Suprapubic skin (tissue), 4 donors: ENCODE measurements at regions not wholly inside any gene's neighbourhood (a gene's known extent, or its start where the extent isn't known, plus 50 kb on each side); places are given as distances from the start of the nearest gene placed in this dataset.

Experiments used
- DNase-seq, 2 donors: peaks; one replicate each; pipeline ENCODE4 v3.0.0-alpha.2; 2019; ENCODE audit warnings: low spot score in 2 of 2
- H3K27ac ChIP-seq: fragments of 200-600 bp; sonication (generic); one replicate; pipeline ENCODE4 v1.5.1; 2019
- H3K27me3 ChIP-seq: fragments of 200-600 bp; sonication (generic); one replicate; pipeline ENCODE4 v1.5.1; 2019
- H3K36me3 ChIP-seq: fragments of 200-600 bp; sonication (generic); one replicate; pipeline ENCODE4 v1.5.1; 2019
- H3K4me1 ChIP-seq: fragments of 200-600 bp; sonication (generic); one replicate; pipeline ENCODE4 v1.5.1; 2019
- H3K4me3 ChIP-seq: fragments of 200-600 bp; sonication (generic); one replicate; pipeline ENCODE4 v1.5.1; 2019; ENCODE audit warnings: mild to moderate bottlenecking
- H3K9me3 ChIP-seq: fragments of 200-600 bp; sonication (generic); one replicate; pipeline ENCODE4 v1.5.1; 2019
- EP300 ChIP-seq: sonication (generic); formaldehyde crosslinking; IDR thresholded peaks from one replicate; pipeline ENCODE4 v1.6.1; 2017; ENCODE audit warnings: antibody characterized with exemption
- POLR2A ChIP-seq, 2 donors: fragments of 450-650 bp; IDR thresholded peaks; one replicate each; pipeline ENCODE4 v1.6.1; 2017; ENCODE audit warnings: antibody characterized with exemption in 2 of 2, mild to moderate bottlenecking in 2 of 2, moderate library complexity in 2 of 2
- POLR2AphosphoS5 ChIP-seq, 3 donors: sonication (generic); formaldehyde crosslinking; IDR thresholded peaks; one replicate each; pipeline ENCODE4 v1.6.1; 2017; ENCODE audit warnings: antibody characterized with exemption in 3 of 3
- WGBS: methylation state at CpG from one replicate; pipeline ENCODE4 v1.1.5; 2018; 5-methylcytosine and 5-hydroxymethylcytosine counted together
- TF ChIP-seq, protein P1 (sequence below), 2 donors: fragments of 200-600 bp in 1 of 2; fragments of 450-650 bp in 1 of 2; sonication (generic) in 1 of 2; IDR thresholded peaks; one replicate each; pipeline ENCODE4 v1.5.1; 2016 to 2019; ENCODE audit warnings: antibody characterized with exemption in 2 of 2, mild to moderate bottlenecking in 1 of 2, moderate library complexity in 1 of 2

DNA sequence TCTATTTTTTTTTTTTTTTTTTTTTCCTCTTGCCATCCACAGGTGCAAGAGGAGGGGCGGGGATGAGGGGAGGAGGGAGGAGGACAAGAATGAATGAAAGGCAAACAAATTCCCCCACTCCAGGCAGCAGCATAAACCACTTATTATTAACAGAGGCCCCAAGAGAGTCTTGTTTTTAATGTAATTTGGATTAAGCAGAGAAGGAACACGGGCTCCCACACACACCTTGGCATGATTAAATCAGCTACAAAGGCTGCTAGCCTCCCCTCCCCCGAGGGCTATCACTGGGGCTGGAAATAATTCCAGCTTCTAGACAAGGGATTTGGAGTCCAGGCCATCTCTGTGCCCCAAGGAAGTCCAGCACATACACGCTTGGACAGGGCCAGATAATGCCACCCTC is 93.4 kb upstream of the DRD2 start:
- 64% methylated on average over 4 of the region's 4 CpGs for WGBS

DNA sequence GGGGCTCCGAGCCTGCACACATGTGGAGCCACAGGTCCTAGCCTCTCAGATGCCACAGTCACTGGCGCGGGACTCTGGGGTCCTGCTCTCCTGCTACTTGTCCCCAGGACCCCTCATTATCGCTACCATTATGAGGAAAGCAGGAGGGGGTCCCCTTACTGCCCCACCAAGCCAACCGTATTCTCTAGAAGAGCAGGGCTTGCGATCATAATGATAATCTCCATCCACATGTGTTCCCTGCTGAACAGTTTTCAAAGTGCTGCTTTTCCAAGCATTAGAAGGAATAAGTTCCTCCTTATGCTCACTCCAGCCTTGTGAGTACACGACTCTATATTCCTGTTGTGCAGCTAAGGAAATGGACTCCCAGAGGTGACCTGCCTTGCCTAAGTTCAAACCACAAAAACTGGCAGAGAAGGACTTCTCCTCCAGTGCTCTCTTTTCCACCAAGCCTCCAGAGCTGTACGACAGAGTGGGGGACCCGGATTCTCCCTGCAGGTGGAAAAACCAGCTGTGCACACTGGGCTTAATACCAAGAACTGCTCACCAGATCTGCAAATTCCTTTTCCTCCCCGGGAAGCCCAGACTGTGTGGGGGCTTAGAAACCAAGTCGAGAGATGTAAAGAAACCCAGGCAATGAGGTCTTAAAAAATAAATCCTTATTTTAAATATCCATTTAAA is 92.8 kb upstream of the DRD2 start:
- no peak for DNase-seq
- H3K4me3 ChIP-seq: no peak overlapping the region
- H3K9me3 ChIP-seq: no peaks in the 10 kb centered on the region
- peaks cover 5% of the 10 kb centered on the region for H3K27me3 ChIP-seq
- 65% methylated on average over 11 of the region's 11 CpGs for WGBS
- TF ChIP-seq POLR2A (IDR thresholded peaks at IDR 0.05) (no peak), POLR2AphosphoS5 (IDR thresholded peaks at IDR 0.05) (no peak), EP300 (no peak)
- TF ChIP-seq, protein P1, sequence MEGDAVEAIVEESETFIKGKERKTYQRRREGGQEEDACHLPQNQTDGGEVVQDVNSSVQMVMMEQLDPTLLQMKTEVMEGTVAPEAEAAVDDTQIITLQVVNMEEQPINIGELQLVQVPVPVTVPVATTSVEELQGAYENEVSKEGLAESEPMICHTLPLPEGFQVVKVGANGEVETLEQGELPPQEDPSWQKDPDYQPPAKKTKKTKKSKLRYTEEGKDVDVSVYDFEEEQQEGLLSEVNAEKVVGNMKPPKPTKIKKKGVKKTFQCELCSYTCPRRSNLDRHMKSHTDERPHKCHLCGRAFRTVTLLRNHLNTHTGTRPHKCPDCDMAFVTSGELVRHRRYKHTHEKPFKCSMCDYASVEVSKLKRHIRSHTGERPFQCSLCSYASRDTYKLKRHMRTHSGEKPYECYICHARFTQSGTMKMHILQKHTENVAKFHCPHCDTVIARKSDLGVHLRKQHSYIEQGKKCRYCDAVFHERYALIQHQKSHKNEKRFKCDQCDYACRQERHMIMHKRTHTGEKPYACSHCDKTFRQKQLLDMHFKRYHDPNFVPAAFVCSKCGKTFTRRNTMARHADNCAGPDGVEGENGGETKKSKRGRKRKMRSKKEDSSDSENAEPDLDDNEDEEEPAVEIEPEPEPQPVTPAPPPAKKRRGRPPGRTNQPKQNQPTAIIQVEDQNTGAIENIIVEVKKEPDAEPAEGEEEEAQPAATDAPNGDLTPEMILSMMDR (IDR thresholded peaks at IDR 0.05): no peak
- H3K36me3 ChIP-seq: no peaks in the 10 kb centered on the region
- no peak overlapping the region for H3K27ac ChIP-seq
- peaks cover 11% of the 10 kb centered on the region for H3K4me1 ChIP-seq

More for the DNA sequence above, 93.4 kb upstream of the DRD2 start:
- Histone ChIP-seq H3K27ac (no peak overlapping the region), H3K9me3 (no peaks in the 10 kb centered on the region), H3K4me3 (no peak overlapping the region), H3K27me3 (peaks cover 5% of the 10 kb centered on the region), H3K4me1 (peaks cover 7% of the 10 kb centered on the region), H3K36me3 (no peaks in the 10 kb centered on the region)
- TF ChIP-seq POLR2A (IDR thresholded peaks at IDR 0.05) (no peak), EP300 (no peak), POLR2AphosphoS5 (IDR thresholded peaks at IDR 0.05) (no peak)
- TF ChIP-seq, protein P1 (IDR thresholded peaks at IDR 0.05): no peak
- no peak for DNase-seq

DNA sequence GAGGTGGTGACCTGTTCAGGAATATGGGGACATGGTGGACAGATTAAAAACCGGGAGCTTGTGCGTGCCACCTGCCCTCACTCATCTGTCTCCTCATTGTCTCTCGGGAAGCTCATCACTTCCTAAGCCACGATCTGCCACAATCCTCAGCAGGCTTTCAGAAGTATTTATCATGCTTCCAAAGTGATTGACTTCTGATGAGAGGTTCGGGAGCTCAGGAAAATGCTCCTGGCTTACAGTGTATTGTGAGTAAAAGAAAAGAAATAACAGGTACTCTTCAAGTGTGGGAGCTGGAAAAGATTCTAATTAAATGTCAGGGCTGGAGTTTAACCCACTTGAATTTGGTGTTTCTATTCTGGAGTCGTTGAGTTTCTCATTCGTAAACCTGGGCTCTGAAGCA is 91.9 kb upstream of the DRD2 start:
- DNase-seq: no peak
- no peak for TF ChIP-seq EP300
- TF ChIP-seq, protein P1 (IDR thresholded peaks at IDR 0.05): no peak
- TF ChIP-seq POLR2A (IDR thresholded peaks at IDR 0.05): no peak
- TF ChIP-seq POLR2AphosphoS5 (IDR thresholded peaks at IDR 0.05): no peak
- H3K4me3 ChIP-seq: no peak overlapping the region
- WGBS: 94% methylated on average over 7 of the region's 7 CpGs
- H3K36me3 ChIP-seq: no peaks in the 10 kb centered on the region
- H3K27me3 ChIP-seq: peaks cover 5% of the 10 kb centered on the region
- peaks cover 19% of the 10 kb centered on the region for H3K4me1 ChIP-seq
- H3K9me3 ChIP-seq: no peaks in the 10 kb centered on the region
- H3K27ac ChIP-seq: no peak overlapping the region

DNA sequence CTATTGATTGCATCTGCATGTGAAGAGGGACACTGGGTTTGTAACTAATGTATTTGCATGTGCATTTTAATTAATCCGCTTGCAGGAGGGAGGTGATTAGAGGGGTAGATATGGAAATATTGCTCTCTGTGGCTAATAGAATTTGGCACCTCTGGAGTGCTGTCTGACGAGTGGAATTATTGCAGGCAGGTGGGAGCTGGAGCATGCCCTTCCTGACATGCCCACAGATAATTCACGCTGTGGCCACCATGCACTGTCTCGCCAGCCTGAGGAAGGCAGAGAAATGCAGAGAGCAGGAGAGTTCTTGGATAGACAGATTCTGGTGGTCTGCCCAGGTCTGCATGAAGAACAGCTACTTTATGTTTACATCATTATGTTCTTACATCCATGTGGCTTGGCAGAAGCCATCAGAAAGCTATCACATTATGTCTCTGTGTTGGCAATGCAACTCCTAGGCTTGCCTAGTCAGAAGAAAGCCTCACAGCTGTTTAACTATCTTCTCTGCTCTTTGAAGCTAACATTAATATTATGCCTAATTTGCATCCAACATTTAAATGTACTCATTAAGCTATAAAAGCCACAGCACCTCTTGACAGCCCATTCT is 89.4 kb upstream of the DRD2 start:
- whole genome bisulfite sequencing: 59% methylated on average over 4 of the region's 4 CpGs

More for the DNA sequence above, 89.4 kb upstream of the DRD2 start:
- H3K36me3 ChIP-seq: no peaks in the 10 kb centered on the region
- DNase-seq: no peak
- TF ChIP-seq POLR2AphosphoS5 (IDR thresholded peaks at IDR 0.05) (no peak), POLR2A (IDR thresholded peaks at IDR 0.05) (no peak), EP300 (no peak)
- TF ChIP-seq, protein P1 (IDR thresholded peaks at IDR 0.05): no peak
- peaks cover 5% of the 10 kb centered on the region for H3K27me3 ChIP-seq
- H3K9me3 ChIP-seq: no peaks in the 10 kb centered on the region
- H3K4me3 ChIP-seq: no peak overlapping the region
- H3K27ac ChIP-seq: no peak overlapping the region
- peaks cover 19% of the 10 kb centered on the region for H3K4me1 ChIP-seq
